Endothelial cell of umbilical vein (primary cell): ENCODE measurements at regions not wholly inside any gene's neighbourhood (a gene's known extent, or its start where the extent isn't known, plus 50 kb on each side); places are given as distances from the start of the nearest gene placed in this dataset.
"Not testable (repeated sequence)": the region's sequence is repeated elsewhere in the genome, so short reads cannot be mapped to it uniquely, and the experiment has no call there.

ENCODE experiments used
- BruUV-seq: library from RNA; stranded (reverse); fragments of 400-500 nt; replicated peaks from 2 replicates; lab custom pipeline; 2021; lab: Mats Ljungman, UMichigan
- CTCF ChIA-PET: fragments of 300-600, 350-600 bp; sonication (Branson Sonifier 250); formaldehyde crosslinking; loops from one replicate; lab custom pipeline; 2021; ENCODE audit warnings: antibody characterized with exemption, inconsistent platforms; lab: Charles Lee
- POLR2A ChIA-PET: fragments of 300-600, 350-600 bp; sonication (Branson Sonifier 250); formaldehyde crosslinking; loops from one replicate; lab custom pipeline; 2021; ENCODE audit warnings: antibody characterized with exemption, inconsistent platforms; lab: Charles Lee
- DNase-seq: peaks from one replicate; pipeline ENCODE4 v3.0.0-alpha.2; 2011; ENCODE audit warnings: low read depth, low spot score
- FAIRE-seq: peaks from 2 replicates; lab custom pipeline; 2011; peaks lifted over from hg19 to GRCh38; lab: Jason Lieb, UNC
- H2AFZ ChIP-seq: 2 replicates; pipeline ENCODE4 v1.6.0; 2012; ENCODE audit warnings: low read depth, low read length, control low read depth, inconsistent platforms
- H3K27ac ChIP-seq: 2 replicates; pipeline ENCODE4 v1.5.1; 2011; ENCODE audit warnings: low read depth, mild to moderate bottlenecking, control low read depth, low read length, moderate library complexity; ENCODE audit not compliant: insufficient read depth
- H3K27me3 ChIP-seq, 2 experiments: 2 replicates each; pipeline versions ENCODE4 v1.6.0 to v1.6.1; 2011; ENCODE audit warnings: low read length in 2 of 2, mixed read lengths in 1 of 2; ENCODE audit not compliant: control insufficient read depth in 2 of 2, insufficient read depth in 2 of 2
- H3K36me3 ChIP-seq, 2 experiments: 2 replicates in 1 of 2; 3 replicates in 1 of 2; pipeline ENCODE4 v1.5.1; 2011; ENCODE audit warnings: low read length in 2 of 2, mild to moderate bottlenecking in 1 of 2, moderate library complexity in 1 of 2; ENCODE audit not compliant: control insufficient read depth in 2 of 2, insufficient read depth in 2 of 2; ENCODE audit errors: extremely low read depth in 1 of 2
- H3K4me1 ChIP-seq: 3 replicates; pipeline ENCODE4 v1.5.1; 2011; ENCODE audit warnings: mild to moderate bottlenecking, low read length; ENCODE audit not compliant: control insufficient read depth, insufficient read depth; ENCODE audit errors: extremely low read depth
- H3K4me2 ChIP-seq: 2 replicates; pipeline ENCODE4 v1.6.1; 2011; ENCODE audit warnings: low read length, control low read depth, mixed read lengths; ENCODE audit not compliant: insufficient read depth
- H3K4me3 ChIP-seq, 3 experiments: fragments of 200-600 bp in 1 of 3; sonication (generic), shearing (Covaris generic) in 1 of 3; replicated peaks in 1 of 3; 2 replicates each; pipeline ENCODE4 v1.5.1; 2011 to 2016; ENCODE audit warnings: control low read depth in 3 of 3, low read length in 3 of 3, mild to moderate bottlenecking in 2 of 3, inconsistent platforms in 1 of 3, low read depth in 1 of 3, moderate library complexity in 1 of 3; ENCODE audit not compliant: insufficient read depth in 1 of 3
- H3K79me2 ChIP-seq: 2 replicates; pipeline ENCODE4 v1.6.0; 2012; ENCODE audit warnings: low read length, inconsistent platforms; ENCODE audit not compliant: control insufficient read depth, insufficient read depth
- H3K9ac ChIP-seq: replicated peaks from 2 replicates; pipeline ENCODE3; 2011; ENCODE audit warnings: low read length, control low read depth; ENCODE audit not compliant: insufficient read depth; ENCODE audit errors: extremely low read depth
- H3K9me1 ChIP-seq: replicated peaks from 3 replicates; pipeline ENCODE4 v1.6.0; 2011; ENCODE audit warnings: mild to moderate bottlenecking, low read length; ENCODE audit not compliant: control insufficient read depth, insufficient read depth; ENCODE audit errors: extremely low read depth
- H3K9me3 ChIP-seq: replicated peaks from 2 replicates; pipeline ENCODE4 v1.5.1; 2012; ENCODE audit warnings: low read length, inconsistent platforms; ENCODE audit not compliant: control insufficient read depth, insufficient read depth
- H4K20me1 ChIP-seq: replicated peaks from 2 replicates; pipeline ENCODE3; 2011; ENCODE audit warnings: mild to moderate bottlenecking, low read length; ENCODE audit not compliant: control insufficient read depth, insufficient read depth; ENCODE audit errors: extremely low read depth
- EZH2 ChIP-seq: IDR thresholded peaks from 2 replicates; pipeline ENCODE4 v1.6.1; 2012; ENCODE audit warnings: borderline replicate concordance, low read depth, mild to moderate bottlenecking, moderate library complexity, low read length, inconsistent platforms; ENCODE audit not compliant: severe bottlenecking
- FOS ChIP-seq: IDR thresholded peaks from 2 replicates; pipeline ENCODE4 v1.6.1; 2011; ENCODE audit warnings: mild to moderate bottlenecking, low read length, moderate library complexity, borderline replicate concordance; ENCODE audit not compliant: insufficient read depth
- JUN ChIP-seq: IDR thresholded peaks from 2 replicates; pipeline ENCODE4 v1.6.1; 2011; ENCODE audit warnings: borderline replicate concordance, low read depth; ENCODE audit not compliant: insufficient read length, insufficient read depth
- MAX ChIP-seq: IDR thresholded peaks from 2 replicates; pipeline ENCODE4 v1.6.1; 2011; ENCODE audit not compliant: insufficient read depth, insufficient read length
- MYC ChIP-seq: IDR thresholded peaks from one replicate; pipeline ENCODE4 v1.6.1; 2011; ENCODE audit warnings: mild to moderate bottlenecking, low read depth, low read length
- POLR2AphosphoS5 ChIP-seq: IDR thresholded peaks from 2 replicates; pipeline ENCODE4 v1.6.1; 2012; ENCODE audit warnings: low read depth, mild to moderate bottlenecking, control low read depth, low read length, moderate library complexity; ENCODE audit not compliant: insufficient read depth
- dilution Hi-C: fragments of 300-500 bp; cut with MboI; formaldehyde crosslinking; loops from one replicate; pipeline ENCODE4 v1.15.0; 2019; ENCODE audit warnings: low sequenced_read_pairs; ENCODE audit not compliant: extremely low pct_ligation_motif_present
- intact Hi-C: fragments of 100-400 bp; cut with micrococcal nuclease; formaldehyde crosslinking; loops from one replicate; pipeline ENCODE4 v1.10.0; 2022

- Histone ChIP-seq H3K4me2 (no peak overlapping the region), H3K9me1 (no peaks in the 10 kb centered on the region), H3K9ac (no peak overlapping the region), H4K20me1 (no peaks in the 10 kb centered on the region), H3K27me3 (no peaks in the 10 kb centered on the region), H3K36me3 (no peaks in the 10 kb centered on the region), H3K79me2 (no peaks in the 10 kb centered on the region), H2AFZ (no peak overlapping the region), H3K4me1 (no peaks in the 10 kb centered on the region), H3K4me3 (no peak overlapping the region), H3K9me3 (no peaks in the 10 kb centered on the region), H3K27ac (no peak overlapping the region)
- dilution Hi-C loops (no loop called here), intact Hi-C loops (no loop called here)
- DNase-seq (no peak), FAIRE-seq (no peak)
- TF ChIP-seq MAX: no peak
- no peak for TF ChIP-seq MYC
- TF ChIP-seq JUN: no peak
- TF ChIP-seq EZH2: no peak
- no peak for TF ChIP-seq POLR2AphosphoS5
- TF ChIP-seq FOS: no peak
- BruUV-seq: no TSS peak
- ChIA-PET CTCF (no interaction called here), POLR2A (no interaction called here)
Observed at GRCh38 chr20:52039790-52040189, 151.8 kb downstream of the ZFP64 start.

- not testable (repeated sequence) for H3K4me3 ChIP-seq
Observed at GRCh38 chr20:52038632-52039031, 152.9 kb downstream of the ZFP64 start.

More at GRCh38 chr20:52038632-52039031, 152.9 kb downstream of the ZFP64 start:
- intact Hi-C loops, H3K9me3 ChIP-seq, H3K79me2 ChIP-seq, BruUV-seq, H4K20me1 ChIP-seq, H2AFZ ChIP-seq, H3K4me1 ChIP-seq, H3K4me2 ChIP-seq, H3K9ac ChIP-seq, H3K9me1 ChIP-seq, POLR2A ChIA-PET, H3K27ac ChIP-seq, H3K27me3 ChIP-seq, DNase-seq, dilution Hi-C loops, H3K36me3 ChIP-seq, FAIRE-seq: not testable (repeated sequence)
- CTCF ChIA-PET: interaction anchor here (1.3 kb wide), 2 partner anchors 20 to 239 kb away, joined by 4 read pairs; no protein-coding TSS in a partner anchor
